VCaP (cell line): ENCODE measurements at regions not wholly inside any gene's neighbourhood (a gene's known extent, or its start where the extent isn't known, plus 50 kb on each side); places are given as distances from the start of the nearest gene placed in this dataset.
A peak's percentile ranks its signal among the peaks of the same experiment; 100 is the strongest.

Source experiments
- H3K27ac ChIP-seq: fragments of 450-650 bp; 2 replicates; pipeline ENCODE4 v1.5.1; 2017
- TF ChIP-seq, protein P1 (sequence below): fragments of 450-650 bp; conservative IDR thresholded peaks from 2 replicates; pipeline ENCODE4 v1.5.1; 2017; ENCODE audit warnings: mild to moderate bottlenecking, moderate library complexity

DNA sequence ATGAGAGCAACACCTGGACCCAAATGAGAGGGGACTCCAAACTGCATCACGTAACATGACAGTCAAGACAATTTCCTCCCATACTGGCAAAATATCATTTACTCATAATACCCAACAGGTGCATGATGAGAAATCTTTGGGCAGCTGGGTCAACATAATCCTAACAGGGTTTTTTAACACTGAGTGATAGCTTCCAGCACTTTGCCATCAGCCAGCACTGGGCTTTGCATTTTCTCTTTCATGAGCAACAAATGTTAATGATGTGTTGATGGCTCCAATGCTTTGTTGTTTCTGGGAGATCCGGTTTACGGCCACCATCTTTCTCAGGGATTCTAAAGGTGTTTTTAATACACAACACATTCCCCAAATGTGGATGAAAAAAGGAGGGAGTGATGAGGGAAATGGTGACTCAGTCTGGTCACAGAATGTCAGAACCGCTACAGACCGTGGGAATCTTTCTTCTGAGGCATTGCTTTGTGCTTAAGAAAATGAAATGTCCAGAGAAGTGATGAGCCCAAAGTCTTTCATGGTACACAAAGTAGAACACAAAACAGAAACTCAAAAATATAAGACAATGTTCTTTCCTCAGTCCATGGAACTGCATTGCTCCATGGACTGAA lies 705.7 kb upstream of the IGFBP3 start:
- TF ChIP-seq, protein P1, sequence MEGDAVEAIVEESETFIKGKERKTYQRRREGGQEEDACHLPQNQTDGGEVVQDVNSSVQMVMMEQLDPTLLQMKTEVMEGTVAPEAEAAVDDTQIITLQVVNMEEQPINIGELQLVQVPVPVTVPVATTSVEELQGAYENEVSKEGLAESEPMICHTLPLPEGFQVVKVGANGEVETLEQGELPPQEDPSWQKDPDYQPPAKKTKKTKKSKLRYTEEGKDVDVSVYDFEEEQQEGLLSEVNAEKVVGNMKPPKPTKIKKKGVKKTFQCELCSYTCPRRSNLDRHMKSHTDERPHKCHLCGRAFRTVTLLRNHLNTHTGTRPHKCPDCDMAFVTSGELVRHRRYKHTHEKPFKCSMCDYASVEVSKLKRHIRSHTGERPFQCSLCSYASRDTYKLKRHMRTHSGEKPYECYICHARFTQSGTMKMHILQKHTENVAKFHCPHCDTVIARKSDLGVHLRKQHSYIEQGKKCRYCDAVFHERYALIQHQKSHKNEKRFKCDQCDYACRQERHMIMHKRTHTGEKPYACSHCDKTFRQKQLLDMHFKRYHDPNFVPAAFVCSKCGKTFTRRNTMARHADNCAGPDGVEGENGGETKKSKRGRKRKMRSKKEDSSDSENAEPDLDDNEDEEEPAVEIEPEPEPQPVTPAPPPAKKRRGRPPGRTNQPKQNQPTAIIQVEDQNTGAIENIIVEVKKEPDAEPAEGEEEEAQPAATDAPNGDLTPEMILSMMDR = no peak
- H3K27ac ChIP-seq = no peak overlapping the region

GRCh38 chr7:46626261-46626660 lies 705.2 kb upstream of the IGFBP3 start:
- TF ChIP-seq, protein P1 = no peak
- H3K27ac ChIP-seq = no peak overlapping the region

GRCh38 chr7:46625032-46625431 lies 704.0 kb upstream of the IGFBP3 start:
- no peak overlapping the region for H3K27ac ChIP-seq
- TF ChIP-seq, protein P1 = no peak

- no peak overlapping the region for H3K27ac ChIP-seq
- TF ChIP-seq, protein P1 = no peak
Observed at GRCh38 chr7:46622251-46622650, 701.2 kb upstream of the IGFBP3 start.

DNA sequence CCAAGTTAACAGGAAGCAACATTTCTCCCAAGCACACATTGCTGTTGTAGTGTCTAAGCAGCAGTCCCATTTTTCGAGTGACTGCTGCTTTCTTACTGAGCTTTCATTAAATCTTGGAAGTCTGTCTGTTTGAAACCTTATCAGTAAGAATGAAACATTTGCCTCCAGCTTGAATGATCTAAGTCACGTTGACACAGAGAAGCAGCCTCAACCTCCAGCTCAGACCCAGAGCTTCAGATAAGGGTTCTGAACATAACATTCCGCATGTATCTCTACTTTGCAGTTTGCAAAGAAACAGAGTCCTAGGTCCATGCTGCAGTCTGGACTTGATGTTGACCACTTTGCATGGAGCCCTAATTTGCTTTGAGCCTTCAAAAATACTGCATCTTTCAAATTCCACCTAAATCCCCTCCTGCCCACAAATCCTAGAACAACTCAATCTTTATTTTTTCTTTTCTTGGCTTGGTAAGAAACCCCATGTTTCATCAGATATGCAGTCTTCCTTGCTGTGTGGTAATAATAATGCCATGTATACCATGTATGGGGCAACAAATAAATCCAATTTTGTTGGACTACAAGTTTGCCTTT lies 698.7 kb upstream of the IGFBP3 start:
- TF ChIP-seq, protein P1 = no peak
- H3K27ac ChIP-seq = no peak overlapping the region

- TF ChIP-seq, protein P1 = no peak
- no peak overlapping the region for H3K27ac ChIP-seq
Observed at GRCh38 chr7:46616636-46617035, 695.6 kb upstream of the IGFBP3 start.

DNA sequence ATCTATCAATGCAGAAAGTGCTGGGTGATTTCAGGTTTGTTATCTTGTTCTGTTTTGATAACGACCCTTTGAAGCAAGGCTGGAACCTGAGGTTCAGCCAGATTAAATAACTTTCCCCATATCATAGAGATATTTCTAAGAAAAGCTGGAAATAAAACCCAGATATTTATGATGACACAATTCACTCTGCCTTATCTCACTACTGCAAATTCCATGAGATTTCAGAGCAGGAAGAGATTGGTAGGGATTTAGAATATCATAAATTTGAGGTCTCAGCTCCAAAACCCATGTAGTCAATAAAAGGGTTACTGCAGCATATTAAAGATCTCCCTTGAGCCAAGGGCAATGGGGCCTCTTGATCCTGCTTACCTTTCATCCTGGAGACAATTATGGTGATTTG lies 692.5 kb upstream of the IGFBP3 start:
- peak overlapping the region; percentile 6; the same call in 1 of the 2 replicates for H3K27ac ChIP-seq
- TF ChIP-seq, protein P1 = no peak
